Liver (tissue), 8 donors: ENCODE measurements at regions not wholly inside any gene's neighbourhood (a gene's known extent, or its start where the extent isn't known, plus 50 kb on each side); places are given as distances from the start of the nearest gene placed in this dataset.

Experiments
- DNase-seq: peaks from one replicate; pipeline ENCODE4 v3.0.0-alpha.2; 2017; ENCODE audit warnings: low spot score
- H3K27ac ChIP-seq, 2 donors: one replicate each; pipeline ENCODE4 v1.7.0; 2013; ENCODE audit warnings: inconsistent platforms in 2 of 2, low read length in 2 of 2, control low read depth in 1 of 2, low read depth in 1 of 2, mild to moderate bottlenecking in 1 of 2
- H3K27me3 ChIP-seq, 4 donors: one replicate each; pipeline versions ENCODE4 v1.6.1 to v1.7.0; 2013; ENCODE audit warnings: low read length in 3 of 4, inconsistent platforms in 1 of 4, mild to moderate bottlenecking in 1 of 4, moderate library complexity in 1 of 4; ENCODE audit not compliant: control insufficient read depth in 4 of 4, insufficient read depth in 4 of 4
- H3K36me3 ChIP-seq, 4 donors: one replicate each; pipeline versions ENCODE4 v1.6.1 to v1.7.0; 2013; ENCODE audit warnings: low read length in 3 of 4, mild to moderate bottlenecking in 3 of 4, low read depth in 1 of 4, moderate library complexity in 1 of 4; ENCODE audit not compliant: control insufficient read depth in 4 of 4, insufficient read depth in 3 of 4
- H3K4me1 ChIP-seq, 4 donors: one replicate each; pipeline versions ENCODE4 v1.6.1 to v1.7.0; 2013; ENCODE audit warnings: low read length in 3 of 4, mild to moderate bottlenecking in 3 of 4, moderate library complexity in 1 of 4; ENCODE audit not compliant: control insufficient read depth in 4 of 4, insufficient read depth in 4 of 4
- H3K4me3 ChIP-seq, 3 donors: one replicate each; pipeline versions ENCODE4 v1.6.1 to v1.7.0; 2013; ENCODE audit warnings: low read length in 3 of 3, control low read depth in 1 of 3, low read depth in 1 of 3, mild to moderate bottlenecking in 1 of 3
- H3K9ac ChIP-seq, 2 donors: one replicate each; pipeline ENCODE4 v1.7.0; 2013; ENCODE audit warnings: low read length in 2 of 2, mild to moderate bottlenecking in 2 of 2, moderate library complexity in 2 of 2, control low read depth in 1 of 2, low read depth in 1 of 2
- H3K9me3 ChIP-seq, 4 donors: one replicate each; pipeline versions ENCODE4 v1.6.1 to v1.7.0; 2013; ENCODE audit warnings: low read length in 3 of 4; ENCODE audit not compliant: control insufficient read depth in 4 of 4
- EGR1 ChIP-seq, 2 donors: IDR thresholded peaks; 2 replicates each; pipeline ENCODE4 v1.6.1; 2016 to 2018; ENCODE audit warnings: antibody characterized with exemption in 2 of 2, low read depth in 2 of 2
- FOXA1 ChIP-seq: IDR thresholded peaks from 2 replicates; pipeline ENCODE4 v1.6.1; 2016; ENCODE audit warnings: antibody characterized with exemption
- FOXA2 ChIP-seq: IDR thresholded peaks from 2 replicates; pipeline ENCODE4 v1.6.1; 2016; ENCODE audit warnings: antibody characterized with exemption
- GABPA ChIP-seq, 2 donors: IDR thresholded peaks in 1 of 2; conservative IDR thresholded peaks in 1 of 2; 2 replicates each; pipeline ENCODE4 v1.6.1; 2016; ENCODE audit warnings: antibody characterized with exemption in 2 of 2, mild to moderate bottlenecking in 1 of 2, moderate library complexity in 1 of 2
- HNF4A ChIP-seq, 2 donors: conservative IDR thresholded peaks; 2 replicates each; pipeline ENCODE4 v1.6.1; 2016; ENCODE audit warnings: antibody characterized with exemption in 2 of 2, mild to moderate bottlenecking in 2 of 2
- HNF4G ChIP-seq: IDR thresholded peaks from 2 replicates; pipeline ENCODE4 v1.6.1; 2016; ENCODE audit warnings: antibody characterized with exemption
- JUND ChIP-seq, 2 donors: IDR thresholded peaks; 2 replicates each; pipeline ENCODE4 v1.6.1; 2016; ENCODE audit warnings: antibody characterized with exemption in 2 of 2
- NR2F2 ChIP-seq: IDR thresholded peaks from 2 replicates; pipeline ENCODE4 v1.6.1; 2016; ENCODE audit warnings: antibody characterized with exemption
- RAD21 ChIP-seq, 2 donors: IDR thresholded peaks; 2 replicates each; pipeline ENCODE4 v1.6.1; 2016; ENCODE audit warnings: antibody characterized with exemption in 2 of 2, mild to moderate bottlenecking in 2 of 2
- RXRA ChIP-seq, 2 donors: IDR thresholded peaks; 2 replicates each; pipeline ENCODE4 v1.6.1; 2017 to 2018; ENCODE audit warnings: antibody characterized with exemption in 2 of 2, mild to moderate bottlenecking in 1 of 2
- TAF1 ChIP-seq: conservative IDR thresholded peaks from 2 replicates; pipeline ENCODE4 v1.6.1; 2016; ENCODE audit warnings: antibody characterized with exemption, mild to moderate bottlenecking
- YY1 ChIP-seq: IDR thresholded peaks from 2 replicates; pipeline ENCODE4 v1.6.1; 2016; ENCODE audit warnings: antibody characterized with exemption, mild to moderate bottlenecking
- WGBS: extraction: QIAGEN DNeasy Blood & Tissue Kit; methylation state at CpG from one replicate; pipeline ENCODE4 v1.1.7; 2013; 5-methylcytosine and 5-hydroxymethylcytosine counted together
- TF ChIP-seq, protein P1 (sequence below): IDR thresholded peaks from 2 replicates; pipeline ENCODE4 v1.6.1; 2016; ENCODE audit warnings: antibody characterized with exemption
- TF ChIP-seq, protein P2 (sequence below): IDR thresholded peaks from 2 replicates; pipeline ENCODE4 v1.6.1; 2016; ENCODE audit warnings: antibody characterized with exemption
- TF ChIP-seq, protein P3 (sequence below): IDR thresholded peaks from 2 replicates; pipeline ENCODE4 v1.6.1; 2016; ENCODE audit warnings: antibody characterized with exemption, mild to moderate bottlenecking
- TF ChIP-seq, protein P4 (sequence below): IDR thresholded peaks from 2 replicates; pipeline ENCODE4 v1.6.1; 2016; ENCODE audit warnings: antibody characterized with exemption
- TF ChIP-seq, protein P5 (sequence below): fragments of 150-350 bp; IDR thresholded peaks from 2 replicates; pipeline ENCODE4 v1.5.1; 2017; ENCODE audit warnings: improper control_type of control experiment, low read depth, low read length; ENCODE audit not compliant: missing input control
- donor health status: healthy.
- donor health status: healthy.
- donor health status: healthy.
- donor health status: healthy.
- donor health status: healthy.

DNA sequence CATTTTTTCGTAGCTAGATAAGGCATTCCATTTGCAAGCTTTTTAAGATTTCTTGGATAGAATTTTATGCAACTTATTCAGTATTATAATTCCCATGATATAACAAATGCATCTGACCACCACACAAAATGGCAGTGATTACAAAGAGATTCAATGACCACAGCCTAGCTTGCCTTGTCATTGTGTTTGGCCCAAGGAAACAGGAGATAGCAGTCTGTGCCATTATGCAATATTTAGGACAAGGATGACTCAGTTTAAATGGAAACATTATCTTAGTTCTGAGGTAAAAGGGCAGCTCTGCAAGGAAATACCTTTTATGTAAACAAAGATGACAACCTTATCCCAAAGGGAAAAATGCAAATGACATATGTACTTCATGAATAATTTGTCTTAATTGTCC is 89.8 kb downstream of the NUDT12 start:
- Histone ChIP-seq H3K4me3 (no peak overlapping the region), H3K4me1 (no peaks in the 10 kb centered on the region), H3K27ac (no peak overlapping the region), H3K9me3 (no peaks in the 10 kb centered on the region), H3K27me3 (no peaks in the 10 kb centered on the region), H3K9ac (no peak overlapping the region), H3K36me3 (no peaks in the 10 kb centered on the region)
- TF ChIP-seq, protein P1, sequence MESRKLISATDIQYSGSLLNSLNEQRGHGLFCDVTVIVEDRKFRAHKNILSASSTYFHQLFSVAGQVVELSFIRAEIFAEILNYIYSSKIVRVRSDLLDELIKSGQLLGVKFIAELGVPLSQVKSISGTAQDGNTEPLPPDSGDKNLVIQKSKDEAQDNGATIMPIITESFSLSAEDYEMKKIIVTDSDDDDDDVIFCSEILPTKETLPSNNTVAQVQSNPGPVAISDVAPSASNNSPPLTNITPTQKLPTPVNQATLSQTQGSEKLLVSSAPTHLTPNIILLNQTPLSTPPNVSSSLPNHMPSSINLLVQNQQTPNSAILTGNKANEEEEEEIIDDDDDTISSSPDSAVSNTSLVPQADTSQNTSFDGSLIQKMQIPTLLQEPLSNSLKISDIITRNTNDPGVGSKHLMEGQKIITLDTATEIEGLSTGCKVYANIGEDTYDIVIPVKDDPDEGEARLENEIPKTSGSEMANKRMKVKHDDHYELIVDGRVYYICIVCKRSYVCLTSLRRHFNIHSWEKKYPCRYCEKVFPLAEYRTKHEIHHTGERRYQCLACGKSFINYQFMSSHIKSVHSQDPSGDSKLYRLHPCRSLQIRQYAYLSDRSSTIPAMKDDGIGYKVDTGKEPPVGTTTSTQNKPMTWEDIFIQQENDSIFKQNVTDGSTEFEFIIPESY, result no peak
- TF ChIP-seq EGR1 (IDR thresholded peaks at IDR 0.05; ENCODE audit: low read depth in 2 of 2) (no peak), RAD21 (IDR thresholded peaks at IDR 0.05) (no peak), HNF4G (no peak), RXRA (IDR thresholded peaks at IDR 0.05) (no peak), JUND (IDR thresholded peaks at IDR 0.05) (no peak), TAF1 (no peak), NR2F2 (no peak), GABPA (IDR thresholded peaks at IDR 0.05 in 1 of 2, conservative IDR thresholded peaks at IDR 0.05 in 1 of 2) (no peak), YY1 (no peak), FOXA1 (no peak)
- TF ChIP-seq, protein P2, sequence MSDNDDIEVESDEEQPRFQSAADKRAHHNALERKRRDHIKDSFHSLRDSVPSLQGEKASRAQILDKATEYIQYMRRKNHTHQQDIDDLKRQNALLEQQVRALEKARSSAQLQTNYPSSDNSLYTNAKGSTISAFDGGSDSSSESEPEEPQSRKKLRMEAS, result no peak
- TF ChIP-seq, protein P3, sequence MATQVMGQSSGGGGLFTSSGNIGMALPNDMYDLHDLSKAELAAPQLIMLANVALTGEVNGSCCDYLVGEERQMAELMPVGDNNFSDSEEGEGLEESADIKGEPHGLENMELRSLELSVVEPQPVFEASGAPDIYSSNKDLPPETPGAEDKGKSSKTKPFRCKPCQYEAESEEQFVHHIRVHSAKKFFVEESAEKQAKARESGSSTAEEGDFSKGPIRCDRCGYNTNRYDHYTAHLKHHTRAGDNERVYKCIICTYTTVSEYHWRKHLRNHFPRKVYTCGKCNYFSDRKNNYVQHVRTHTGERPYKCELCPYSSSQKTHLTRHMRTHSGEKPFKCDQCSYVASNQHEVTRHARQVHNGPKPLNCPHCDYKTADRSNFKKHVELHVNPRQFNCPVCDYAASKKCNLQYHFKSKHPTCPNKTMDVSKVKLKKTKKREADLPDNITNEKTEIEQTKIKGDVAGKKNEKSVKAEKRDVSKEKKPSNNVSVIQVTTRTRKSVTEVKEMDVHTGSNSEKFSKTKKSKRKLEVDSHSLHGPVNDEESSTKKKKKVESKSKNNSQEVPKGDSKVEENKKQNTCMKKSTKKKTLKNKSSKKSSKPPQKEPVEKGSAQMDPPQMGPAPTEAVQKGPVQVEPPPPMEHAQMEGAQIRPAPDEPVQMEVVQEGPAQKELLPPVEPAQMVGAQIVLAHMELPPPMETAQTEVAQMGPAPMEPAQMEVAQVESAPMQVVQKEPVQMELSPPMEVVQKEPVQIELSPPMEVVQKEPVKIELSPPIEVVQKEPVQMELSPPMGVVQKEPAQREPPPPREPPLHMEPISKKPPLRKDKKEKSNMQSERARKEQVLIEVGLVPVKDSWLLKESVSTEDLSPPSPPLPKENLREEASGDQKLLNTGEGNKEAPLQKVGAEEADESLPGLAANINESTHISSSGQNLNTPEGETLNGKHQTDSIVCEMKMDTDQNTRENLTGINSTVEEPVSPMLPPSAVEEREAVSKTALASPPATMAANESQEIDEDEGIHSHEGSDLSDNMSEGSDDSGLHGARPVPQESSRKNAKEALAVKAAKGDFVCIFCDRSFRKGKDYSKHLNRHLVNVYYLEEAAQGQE, result no peak
- no peak for DNase-seq
- 67% methylated on average over 1 of the region's 1 CpG for WGBS

DNA sequence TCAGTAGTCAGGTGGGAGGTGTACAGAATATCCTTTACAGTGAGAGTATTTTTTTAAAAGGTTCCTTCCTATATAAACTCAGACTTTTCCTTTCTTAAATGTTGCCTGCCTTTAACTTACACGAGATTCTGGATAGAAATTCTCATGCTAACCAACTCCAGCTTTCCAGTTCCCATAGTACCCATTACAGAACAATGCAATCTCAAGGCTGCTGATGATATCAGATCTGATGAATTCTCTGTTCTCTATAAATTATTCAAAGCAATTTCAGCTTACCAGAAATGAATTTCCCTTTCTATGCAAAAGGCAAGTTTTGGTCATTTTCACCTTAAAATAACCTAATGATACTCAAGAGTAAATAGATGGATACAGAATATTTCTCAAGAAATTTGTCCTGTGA is 90.3 kb downstream of the NUDT12 start:
- 52% methylated on average over 1 of the region's 1 CpG for WGBS
- no peak overlapping the region for H3K27ac ChIP-seq
- TF ChIP-seq FOXA1 (no peak), NR2F2 (no peak), RAD21 (IDR thresholded peaks at IDR 0.05) (no peak), TAF1 (no peak), YY1 (no peak), JUND (IDR thresholded peaks at IDR 0.05) (no peak), EGR1 (IDR thresholded peaks at IDR 0.05; ENCODE audit: low read depth in 2 of 2) (no peak), HNF4G (no peak), RXRA (IDR thresholded peaks at IDR 0.05) (no peak), GABPA (IDR thresholded peaks at IDR 0.05 in 1 of 2, conservative IDR thresholded peaks at IDR 0.05 in 1 of 2) (no peak), HNF4A (conservative IDR thresholded peaks at IDR 0.05) (no peak), FOXA2 (no peak)
- TF ChIP-seq, protein P1, result no peak
- TF ChIP-seq, protein P2, result no peak
- TF ChIP-seq, protein P3, result no peak
- TF ChIP-seq, protein P4, sequence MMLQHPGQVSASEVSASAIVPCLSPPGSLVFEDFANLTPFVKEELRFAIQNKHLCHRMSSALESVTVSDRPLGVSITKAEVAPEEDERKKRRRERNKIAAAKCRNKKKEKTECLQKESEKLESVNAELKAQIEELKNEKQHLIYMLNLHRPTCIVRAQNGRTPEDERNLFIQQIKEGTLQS, result no peak
- TF ChIP-seq, protein P5, sequence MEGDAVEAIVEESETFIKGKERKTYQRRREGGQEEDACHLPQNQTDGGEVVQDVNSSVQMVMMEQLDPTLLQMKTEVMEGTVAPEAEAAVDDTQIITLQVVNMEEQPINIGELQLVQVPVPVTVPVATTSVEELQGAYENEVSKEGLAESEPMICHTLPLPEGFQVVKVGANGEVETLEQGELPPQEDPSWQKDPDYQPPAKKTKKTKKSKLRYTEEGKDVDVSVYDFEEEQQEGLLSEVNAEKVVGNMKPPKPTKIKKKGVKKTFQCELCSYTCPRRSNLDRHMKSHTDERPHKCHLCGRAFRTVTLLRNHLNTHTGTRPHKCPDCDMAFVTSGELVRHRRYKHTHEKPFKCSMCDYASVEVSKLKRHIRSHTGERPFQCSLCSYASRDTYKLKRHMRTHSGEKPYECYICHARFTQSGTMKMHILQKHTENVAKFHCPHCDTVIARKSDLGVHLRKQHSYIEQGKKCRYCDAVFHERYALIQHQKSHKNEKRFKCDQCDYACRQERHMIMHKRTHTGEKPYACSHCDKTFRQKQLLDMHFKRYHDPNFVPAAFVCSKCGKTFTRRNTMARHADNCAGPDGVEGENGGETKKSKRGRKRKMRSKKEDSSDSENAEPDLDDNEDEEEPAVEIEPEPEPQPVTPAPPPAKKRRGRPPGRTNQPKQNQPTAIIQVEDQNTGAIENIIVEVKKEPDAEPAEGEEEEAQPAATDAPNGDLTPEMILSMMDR, result no peak

More for the DNA sequence above, 90.3 kb downstream of the NUDT12 start:
- DNase-seq, result no peak
- Histone ChIP-seq H3K4me1 (no peaks in the 10 kb centered on the region), H3K4me3 (no peak overlapping the region), H3K36me3 (no peaks in the 10 kb centered on the region), H3K9ac (no peak overlapping the region), H3K27me3 (no peaks in the 10 kb centered on the region), H3K9me3 (no peaks in the 10 kb centered on the region)
